ENCODE measurements at regions not wholly inside any gene's neighbourhood (a gene's known extent, or its start where the extent isn't known, plus 50 kb on each side); places are given as distances from the start of the nearest gene placed in this dataset.

DNA sequence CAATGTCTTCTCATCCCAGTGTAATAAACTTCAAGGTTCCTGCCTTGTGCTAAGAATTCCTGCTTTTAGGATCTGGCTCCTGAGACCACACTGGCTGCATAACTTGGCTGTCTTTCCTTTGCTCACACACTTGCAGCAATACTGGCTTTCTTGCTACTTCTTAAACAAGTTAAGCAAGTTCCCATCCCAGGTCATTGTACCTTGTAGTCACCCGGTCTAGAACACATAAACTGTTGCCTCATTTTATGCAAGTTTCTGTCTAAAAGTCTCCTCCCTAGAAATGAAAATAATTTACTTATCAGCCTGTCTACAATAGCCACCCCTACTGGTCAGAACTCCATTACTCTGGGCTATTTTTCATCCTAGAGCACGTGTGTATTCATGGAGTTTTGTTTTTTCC is 887.9 kb upstream of the FAM98A start:
- Histone ChIP-seq H3K9me3 (ENCODE audit: low read depth) (no peaks in the 10 kb centered on the region), H3K36me3 (no peaks in the 10 kb centered on the region), H3K4me3 (no peak overlapping the region), H3K27me3 (no peaks in the 10 kb centered on the region), H3K27ac (no peak overlapping the region), H3K4me1 (ENCODE audit: low read depth) (no peaks in the 10 kb centered on the region)
- DNase-seq (ENCODE audit: low read depth in 1 of 2, low spot score in 1 of 2): no peak
- TF ChIP-seq, protein P1, sequence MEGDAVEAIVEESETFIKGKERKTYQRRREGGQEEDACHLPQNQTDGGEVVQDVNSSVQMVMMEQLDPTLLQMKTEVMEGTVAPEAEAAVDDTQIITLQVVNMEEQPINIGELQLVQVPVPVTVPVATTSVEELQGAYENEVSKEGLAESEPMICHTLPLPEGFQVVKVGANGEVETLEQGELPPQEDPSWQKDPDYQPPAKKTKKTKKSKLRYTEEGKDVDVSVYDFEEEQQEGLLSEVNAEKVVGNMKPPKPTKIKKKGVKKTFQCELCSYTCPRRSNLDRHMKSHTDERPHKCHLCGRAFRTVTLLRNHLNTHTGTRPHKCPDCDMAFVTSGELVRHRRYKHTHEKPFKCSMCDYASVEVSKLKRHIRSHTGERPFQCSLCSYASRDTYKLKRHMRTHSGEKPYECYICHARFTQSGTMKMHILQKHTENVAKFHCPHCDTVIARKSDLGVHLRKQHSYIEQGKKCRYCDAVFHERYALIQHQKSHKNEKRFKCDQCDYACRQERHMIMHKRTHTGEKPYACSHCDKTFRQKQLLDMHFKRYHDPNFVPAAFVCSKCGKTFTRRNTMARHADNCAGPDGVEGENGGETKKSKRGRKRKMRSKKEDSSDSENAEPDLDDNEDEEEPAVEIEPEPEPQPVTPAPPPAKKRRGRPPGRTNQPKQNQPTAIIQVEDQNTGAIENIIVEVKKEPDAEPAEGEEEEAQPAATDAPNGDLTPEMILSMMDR (IDR thresholded peaks at IDR 0.05; ENCODE audit: low read depth, low read length): no peak

DNA sequence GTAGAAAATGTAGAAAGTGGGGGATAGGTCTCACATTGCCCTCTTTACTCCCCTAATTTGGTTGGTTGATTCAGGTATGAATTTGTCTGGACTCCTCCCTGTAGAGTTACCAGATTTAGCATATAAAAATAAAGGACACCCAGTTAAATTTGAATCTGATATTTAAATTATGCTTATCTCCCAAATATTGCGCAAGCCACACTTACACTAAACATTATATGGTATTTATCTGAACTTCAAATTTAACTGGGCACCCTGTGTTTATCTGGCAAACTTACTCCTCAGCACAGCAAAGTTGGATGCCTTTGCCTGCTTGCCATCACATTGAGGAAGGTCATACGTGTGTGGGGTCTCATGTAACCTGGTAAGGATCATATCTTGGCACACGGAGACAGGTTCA is 882.4 kb upstream of the FAM98A start:
- H3K27me3 ChIP-seq: no peaks in the 10 kb centered on the region
- no peak for DNase-seq (ENCODE audit: low read depth in 1 of 2, low spot score in 1 of 2)
- no peaks in the 10 kb centered on the region for H3K4me1 ChIP-seq (ENCODE audit: low read depth)
- H3K4me3 ChIP-seq: no peak overlapping the region
- H3K36me3 ChIP-seq: no peaks in the 10 kb centered on the region
- H3K9me3 ChIP-seq (ENCODE audit: low read depth): no peaks in the 10 kb centered on the region
- H3K27ac ChIP-seq: no peak overlapping the region
- TF ChIP-seq, protein P1 (IDR thresholded peaks at IDR 0.05; ENCODE audit: low read depth, low read length): no peak

DNA sequence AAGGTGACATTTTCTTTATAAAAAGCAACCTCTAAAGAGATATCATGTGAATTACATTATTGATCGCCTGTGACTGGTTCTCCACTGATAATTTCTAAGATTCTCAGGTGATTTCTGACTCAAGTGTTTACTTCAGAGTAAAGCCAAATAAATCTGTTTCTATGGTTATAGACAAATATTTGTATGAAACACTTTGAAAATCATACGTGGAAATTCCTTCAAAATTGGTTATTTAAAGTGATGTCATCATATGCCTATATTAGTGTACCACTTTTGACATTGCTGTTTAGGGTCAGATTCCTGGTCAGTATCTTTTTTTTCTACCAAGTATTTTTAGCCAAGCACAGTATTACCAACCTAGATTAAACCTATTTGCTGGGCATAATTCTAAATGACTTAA is 881.3 kb upstream of the FAM98A start:
- Histone ChIP-seq H3K9me3 (ENCODE audit: low read depth) (no peaks in the 10 kb centered on the region), H3K4me1 (ENCODE audit: low read depth) (no peaks in the 10 kb centered on the region), H3K27ac (no peak overlapping the region), H3K27me3 (no peaks in the 10 kb centered on the region), H3K4me3 (no peak overlapping the region), H3K36me3 (no peaks in the 10 kb centered on the region)
- no peak for DNase-seq (ENCODE audit: low read depth in 1 of 2, low spot score in 1 of 2)
- TF ChIP-seq, protein P1 (IDR thresholded peaks at IDR 0.05; ENCODE audit: low read depth, low read length): no peak

DNA sequence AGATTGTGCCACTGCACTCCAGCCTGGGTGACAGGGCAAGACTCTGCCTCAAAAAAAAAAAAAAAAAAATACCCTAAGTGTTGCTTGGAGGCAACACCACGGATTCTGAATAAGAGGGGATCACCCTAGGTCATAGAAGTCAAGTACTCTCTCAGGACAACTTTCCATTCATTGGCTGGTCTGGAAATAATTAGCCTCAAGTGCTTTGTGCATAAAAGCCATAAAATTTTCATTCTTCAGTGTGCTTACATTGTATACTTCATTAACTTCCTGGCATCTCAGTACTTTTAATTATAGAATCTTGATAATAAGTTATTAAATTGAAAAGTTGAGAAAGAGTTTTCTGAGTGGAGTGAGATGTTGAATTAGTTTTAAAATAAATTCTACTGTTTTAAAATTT is 876.1 kb upstream of the FAM98A start:
- TF ChIP-seq, protein P1 (IDR thresholded peaks at IDR 0.05; ENCODE audit: low read depth, low read length): no peak
- no peaks in the 10 kb centered on the region for H3K27me3 ChIP-seq
- no peaks in the 10 kb centered on the region for H3K4me1 ChIP-seq (ENCODE audit: low read depth)
- no peak overlapping the region for H3K4me3 ChIP-seq
- H3K9me3 ChIP-seq (ENCODE audit: low read depth): no peaks in the 10 kb centered on the region
- DNase-seq (ENCODE audit: low read depth in 1 of 2, low spot score in 1 of 2): no peak
- H3K27ac ChIP-seq: no peak overlapping the region
- no peaks in the 10 kb centered on the region for H3K36me3 ChIP-seq

DNA sequence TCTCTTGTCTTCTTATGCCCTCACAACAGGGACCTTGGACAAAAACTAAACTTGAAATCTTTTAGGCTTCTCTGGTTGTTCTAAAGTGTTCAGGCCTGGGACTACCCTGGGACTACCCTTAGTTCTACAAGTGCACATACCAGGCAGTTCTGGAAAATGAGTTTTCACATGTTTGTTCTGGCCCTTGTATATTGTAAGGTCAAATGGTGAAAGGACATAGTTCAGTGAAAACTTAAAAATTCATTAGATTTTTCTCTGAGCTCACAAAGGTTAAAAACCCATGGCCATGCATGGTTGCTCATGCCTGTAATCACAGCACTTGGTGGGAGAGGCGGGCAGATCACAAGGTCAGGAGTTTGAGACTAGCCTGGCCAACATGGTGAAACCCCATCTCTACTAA is 875.5 kb upstream of the FAM98A start:
- H3K27me3 ChIP-seq: no peaks in the 10 kb centered on the region
- H3K36me3 ChIP-seq: no peaks in the 10 kb centered on the region
- no peaks in the 10 kb centered on the region for H3K9me3 ChIP-seq (ENCODE audit: low read depth)
- no peaks in the 10 kb centered on the region for H3K4me1 ChIP-seq (ENCODE audit: low read depth)
- no peak overlapping the region for H3K27ac ChIP-seq
- H3K4me3 ChIP-seq: no peak overlapping the region
- TF ChIP-seq, protein P1 (IDR thresholded peaks at IDR 0.05; ENCODE audit: low read depth, low read length): no peak
- DNase-seq (ENCODE audit: low read depth in 1 of 2, low spot score in 1 of 2): no peak

DNA sequence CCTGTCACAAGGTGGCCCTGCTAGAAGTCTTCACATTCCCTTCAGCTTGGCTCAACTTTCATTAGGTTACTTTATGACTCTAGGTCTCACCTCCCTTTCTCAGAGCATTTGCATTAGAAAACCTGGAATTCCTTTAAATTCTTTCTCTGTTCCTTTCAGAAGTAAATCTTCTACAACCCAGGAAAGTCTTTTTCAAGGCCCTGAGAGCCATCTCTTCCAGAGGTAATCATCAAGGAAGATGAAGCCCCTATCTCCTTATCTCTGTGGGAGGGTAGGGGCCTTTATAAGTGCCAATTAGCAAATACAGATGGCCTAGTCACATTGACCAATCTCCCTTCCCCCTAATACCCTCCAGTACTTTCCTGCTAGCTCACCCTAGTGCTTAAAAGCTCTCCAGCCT is 848.0 kb upstream of the FAM98A start:
- H3K27ac ChIP-seq: no peak overlapping the region
- H3K27me3 ChIP-seq: no peaks in the 10 kb centered on the region
- DNase-seq (ENCODE audit: low read depth in 1 of 2, low spot score in 1 of 2): no peak
- TF ChIP-seq, protein P1 (IDR thresholded peaks at IDR 0.05; ENCODE audit: low read depth, low read length): no peak
- H3K36me3 ChIP-seq: no peaks in the 10 kb centered on the region
- no peak overlapping the region for H3K4me3 ChIP-seq
- no peaks in the 10 kb centered on the region for H3K4me1 ChIP-seq (ENCODE audit: low read depth)
- H3K9me3 ChIP-seq (ENCODE audit: low read depth): no peaks in the 10 kb centered on the region
